GM18505 (cell line): ENCODE measurements at regions not wholly inside any gene's neighbourhood (a gene's known extent, or its start where the extent isn't known, plus 50 kb on each side); places are given as distances from the start of the nearest gene placed in this dataset.
"Not testable (repeated sequence)": the region's sequence is repeated elsewhere in the genome, so short reads cannot be mapped to it uniquely, and the experiment has no call there.

Source experiments
- ATAC-seq: cut with Tn5 transposase; IDR thresholded peaks from one replicate; pipeline ENCODE4 v1.9.1; 2021; ENCODE audit not compliant: unreplicated experiment
- POLR2A ChIP-seq: IDR thresholded peaks from 4 replicates; pipeline ENCODE4 v1.6.1; 2011; ENCODE audit warnings: borderline replicate concordance; ENCODE audit not compliant: insufficient read depth, insufficient read length; ENCODE audit errors: extremely low read depth

DNA sequence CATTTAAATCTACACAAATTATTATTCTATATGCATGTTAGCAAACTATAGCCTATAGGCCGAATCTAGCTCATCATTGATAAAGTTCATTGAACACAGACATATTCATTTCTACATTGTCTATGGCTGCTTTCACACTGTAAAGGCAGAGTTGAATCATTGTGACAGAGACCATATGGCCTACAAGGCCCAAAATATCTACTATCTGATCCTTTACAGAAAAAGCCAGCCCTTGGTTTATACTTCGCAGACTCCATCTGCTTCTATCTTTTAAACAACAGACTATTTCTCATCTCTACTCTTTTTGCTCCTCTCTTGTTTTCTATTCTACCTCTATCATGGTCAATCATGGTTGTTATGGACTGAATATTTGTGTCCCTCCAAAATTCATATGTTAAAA is 190.7 kb downstream of the EXOC5 start:
- ATAC-seq: no peak
- TF ChIP-seq POLR2A: no peak

DNA sequence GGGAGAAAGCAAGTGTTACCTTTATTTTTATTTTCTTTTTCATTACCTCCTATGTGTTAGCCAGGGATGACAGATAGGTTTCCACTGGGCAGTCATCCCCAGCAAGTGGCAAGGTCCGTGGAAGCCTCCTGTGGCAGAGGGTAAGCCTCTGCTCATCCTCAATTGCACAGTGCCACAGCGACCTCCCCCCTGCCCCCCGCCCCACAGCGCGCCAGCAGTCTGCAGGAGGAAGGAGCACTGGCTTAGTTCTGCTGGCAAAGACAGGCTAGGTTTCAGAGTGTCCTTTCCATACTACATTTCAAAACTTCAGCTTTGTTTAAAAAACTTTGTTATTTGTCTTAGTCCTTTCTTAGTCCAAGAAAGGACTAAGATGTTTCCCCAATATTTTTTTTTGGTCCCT is 194.7 kb downstream of the EXOC5 start:
- ATAC-seq: no peak
- TF ChIP-seq POLR2A: no peak

DNA sequence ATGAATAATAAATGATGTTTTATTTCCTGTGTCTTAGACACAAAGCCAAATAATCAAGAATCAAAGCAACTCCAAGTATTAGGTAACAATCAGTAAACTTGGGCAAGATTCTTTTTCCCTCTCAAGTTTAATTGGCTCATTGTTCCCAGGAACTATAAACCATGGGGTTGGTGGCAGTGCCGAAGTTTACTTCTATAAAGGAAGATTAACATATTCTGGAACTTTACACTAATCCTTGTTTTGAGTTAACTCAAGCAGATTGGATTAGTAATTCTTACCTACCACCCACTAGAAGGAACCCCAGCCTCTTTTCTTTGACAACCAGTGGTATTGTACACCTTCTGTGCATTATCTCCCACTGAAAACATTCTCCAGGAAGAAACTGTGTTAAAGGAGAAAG is 197.1 kb downstream of the EXOC5 start:
- TF ChIP-seq POLR2A: no peak
- no peak for ATAC-seq

DNA sequence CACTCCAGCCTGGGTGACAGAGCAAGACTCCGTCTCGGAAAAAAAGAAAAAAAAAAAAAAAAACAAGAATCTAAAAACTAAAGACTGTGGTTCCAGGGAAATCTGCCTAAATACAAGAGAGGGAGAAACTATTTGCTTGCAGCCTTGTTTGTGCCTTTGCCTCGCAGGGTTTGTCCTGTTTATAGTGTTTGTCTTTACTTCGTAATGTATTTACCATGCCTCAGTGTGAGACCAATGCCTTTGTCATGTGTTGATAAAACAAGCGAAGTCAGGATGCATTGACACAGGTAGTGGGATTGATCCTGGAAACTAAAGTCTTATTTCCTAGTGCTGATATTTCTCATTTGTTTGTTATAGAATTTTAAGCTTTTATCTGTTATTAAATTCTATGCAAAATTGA is 199.0 kb downstream of the EXOC5 start:
- TF ChIP-seq POLR2A: no peak
- no peak for ATAC-seq

DNA sequence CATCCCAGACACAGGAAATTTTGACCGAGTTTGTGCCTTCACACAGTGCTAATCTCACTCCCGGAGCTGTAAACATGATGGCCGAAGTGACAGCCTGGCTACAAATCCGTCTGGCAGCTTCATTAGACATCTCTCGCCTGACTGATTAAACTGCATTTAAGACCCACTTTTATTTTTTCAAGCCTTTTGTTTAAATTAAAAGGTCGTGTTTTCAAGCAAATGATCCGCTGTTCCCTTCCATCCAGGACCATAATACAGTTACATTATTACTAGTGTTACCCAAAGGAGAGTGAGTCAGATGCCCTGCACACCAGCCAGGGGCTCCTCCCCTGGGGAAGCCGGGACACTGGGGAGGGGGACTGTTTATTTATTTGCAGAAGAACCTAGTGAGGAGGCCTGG is 200.2 kb downstream of the EXOC5 start:
- no peak for ATAC-seq
- no peak for TF ChIP-seq POLR2A

DNA sequence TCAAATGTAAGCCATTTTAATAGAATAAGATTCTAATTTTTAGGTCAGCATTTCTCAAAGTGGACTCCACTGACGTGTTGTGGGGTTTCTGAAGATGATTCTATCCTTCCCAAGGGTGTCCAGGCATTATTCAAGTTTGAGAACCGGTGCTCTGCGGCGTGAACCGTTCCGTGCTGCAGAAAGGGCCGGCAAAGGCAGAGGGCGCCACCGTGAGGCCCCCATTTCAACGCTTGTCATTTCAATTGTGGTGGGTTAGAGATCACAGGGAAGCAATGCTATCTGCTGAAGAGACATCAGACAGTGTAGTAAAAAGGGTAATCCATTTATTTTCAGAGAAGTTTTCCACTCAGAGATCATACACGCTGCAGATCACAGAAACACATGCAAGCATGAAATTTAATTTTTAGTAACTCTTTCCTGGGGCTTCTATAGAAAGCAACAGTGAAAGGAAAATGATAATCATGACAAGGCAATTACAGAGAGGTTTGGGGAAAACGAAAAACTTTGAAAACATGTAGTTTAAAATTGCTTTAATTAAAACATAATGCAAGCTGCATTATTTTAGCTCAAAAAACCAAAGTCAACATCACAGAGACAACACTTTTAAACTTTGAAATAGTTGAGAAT is 201.7 kb downstream of the EXOC5 start:
- peak; percentile 81 for ATAC-seq
- no peak for TF ChIP-seq POLR2A

DNA sequence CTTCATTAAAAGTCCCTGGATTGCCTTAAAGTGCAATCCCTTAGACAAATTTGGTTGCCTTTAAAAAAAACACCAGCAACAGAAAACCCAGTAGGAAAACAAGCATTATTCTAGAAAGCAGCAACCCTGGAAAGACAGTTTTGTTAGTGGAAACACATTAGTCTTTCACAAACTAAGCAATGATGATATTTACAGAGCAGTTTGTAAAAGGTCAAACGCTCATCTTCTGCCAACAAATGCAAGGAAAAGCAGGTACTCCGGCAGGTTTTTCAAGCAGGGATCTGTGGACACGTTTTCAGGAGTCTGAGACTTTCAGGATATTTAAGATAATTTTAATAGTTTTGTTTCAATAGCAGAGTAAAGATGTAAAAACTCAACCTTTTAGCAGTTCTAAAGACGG is 202.2 kb downstream of the EXOC5 start:
- no peak for TF ChIP-seq POLR2A
- no peak for ATAC-seq

DNA sequence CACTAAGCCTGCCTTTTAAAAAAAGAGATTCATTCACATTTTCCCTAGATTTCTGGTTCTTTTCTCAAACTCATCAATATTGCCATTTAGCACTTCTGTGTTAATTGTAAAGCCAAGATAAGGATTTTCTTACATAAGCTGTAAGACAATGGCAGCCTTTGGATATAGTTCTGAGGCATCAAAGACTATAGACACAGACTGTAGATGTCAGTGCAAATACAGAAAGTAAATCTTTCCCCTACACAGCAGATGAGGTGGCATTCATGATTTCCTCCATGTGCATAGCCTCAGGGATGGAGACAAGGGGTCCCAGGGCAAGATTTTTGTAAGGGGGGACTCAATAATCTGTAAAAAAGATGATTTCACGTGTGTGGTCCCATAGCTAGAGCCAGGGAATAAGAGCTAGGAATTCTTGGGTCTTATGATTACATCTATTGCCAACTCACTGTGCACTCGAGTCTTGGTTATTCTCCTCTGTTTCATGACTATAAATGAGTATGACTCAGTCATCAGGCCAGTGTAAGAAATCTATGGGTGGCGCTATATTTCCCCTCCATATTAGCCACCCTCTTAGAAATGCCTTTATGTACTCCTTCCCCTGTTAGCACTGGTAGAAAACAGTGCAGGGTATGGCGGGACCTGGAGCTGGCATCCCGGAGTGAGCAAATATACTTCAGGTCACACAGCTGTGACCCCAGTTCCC is 207.5 kb downstream of the EXOC5 start:
- no peak for TF ChIP-seq POLR2A
- ATAC-seq: no peak

DNA sequence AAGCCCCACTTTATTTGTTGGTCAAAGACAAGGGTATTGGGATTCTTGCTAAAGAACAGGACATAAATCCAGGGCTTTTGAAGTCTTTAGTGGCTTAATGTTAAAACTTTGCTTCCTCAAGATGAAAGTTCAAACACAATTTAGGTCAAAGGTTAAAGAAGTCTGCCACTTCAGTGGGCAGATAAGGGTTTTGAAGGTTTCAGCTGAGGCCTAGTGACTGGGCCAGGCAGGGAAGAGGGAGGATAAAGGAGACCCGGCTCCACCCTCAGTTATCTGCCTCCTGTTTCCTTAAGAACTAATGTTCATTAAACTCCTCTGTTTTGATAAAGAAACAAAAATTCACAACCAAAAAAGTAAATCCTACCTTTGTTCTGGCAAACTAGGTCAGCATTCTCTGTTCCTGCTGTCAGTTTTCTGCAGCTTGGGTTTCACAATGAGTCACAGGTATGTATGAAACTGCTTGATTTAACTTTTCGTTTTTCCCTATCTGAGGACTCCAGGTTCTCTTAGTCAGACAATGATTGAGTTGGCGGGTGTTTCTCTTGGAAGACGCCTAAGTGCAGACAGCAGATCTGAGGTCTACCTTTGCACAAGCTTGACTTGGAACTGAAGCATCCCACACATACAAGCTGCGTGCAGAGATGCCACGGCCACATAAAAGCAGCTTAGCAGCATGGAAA is 208.3 kb downstream of the EXOC5 start:
- no peak for TF ChIP-seq POLR2A
- ATAC-seq: peak; percentile 92

DNA sequence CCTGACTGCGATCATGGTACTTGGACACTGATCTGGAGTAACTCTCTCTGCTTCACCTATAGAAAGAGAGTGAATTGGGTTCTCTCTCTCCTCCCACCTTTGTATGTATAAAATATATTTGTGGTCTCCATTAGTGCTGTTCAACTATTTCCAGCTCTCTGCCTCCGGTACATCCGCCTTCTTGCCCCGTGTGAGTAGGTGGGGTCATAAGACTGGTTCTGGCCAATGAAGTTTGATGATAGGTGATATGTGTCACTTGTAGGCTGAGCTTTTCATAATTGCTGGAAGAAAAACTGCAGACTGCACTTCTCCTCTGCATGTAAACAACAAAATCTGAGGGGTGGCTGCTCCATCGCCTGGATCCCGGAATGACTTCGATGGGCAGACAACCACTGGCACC is 210.4 kb downstream of the EXOC5 start:
- no peak for TF ChIP-seq POLR2A
- no peak for ATAC-seq

DNA sequence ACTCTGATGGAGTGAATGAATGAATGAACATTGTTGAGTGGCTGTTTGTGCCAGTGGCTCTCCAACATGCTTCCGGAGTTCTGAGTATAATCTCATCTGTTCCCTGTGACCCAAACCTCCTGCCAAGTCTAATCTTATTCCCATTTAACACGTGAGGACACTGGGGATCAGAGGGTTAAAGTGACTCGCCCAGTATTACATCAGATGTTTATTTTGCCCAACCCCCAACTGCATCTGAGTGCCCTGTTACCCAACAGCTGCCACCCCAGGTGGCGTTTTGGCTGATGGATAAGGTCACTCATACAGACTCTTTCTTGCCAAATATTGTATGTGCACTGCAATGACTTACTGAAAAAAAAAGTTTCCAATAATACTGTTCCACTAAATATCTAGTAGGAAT is 210.9 kb downstream of the EXOC5 start:
- ATAC-seq: no peak

DNA sequence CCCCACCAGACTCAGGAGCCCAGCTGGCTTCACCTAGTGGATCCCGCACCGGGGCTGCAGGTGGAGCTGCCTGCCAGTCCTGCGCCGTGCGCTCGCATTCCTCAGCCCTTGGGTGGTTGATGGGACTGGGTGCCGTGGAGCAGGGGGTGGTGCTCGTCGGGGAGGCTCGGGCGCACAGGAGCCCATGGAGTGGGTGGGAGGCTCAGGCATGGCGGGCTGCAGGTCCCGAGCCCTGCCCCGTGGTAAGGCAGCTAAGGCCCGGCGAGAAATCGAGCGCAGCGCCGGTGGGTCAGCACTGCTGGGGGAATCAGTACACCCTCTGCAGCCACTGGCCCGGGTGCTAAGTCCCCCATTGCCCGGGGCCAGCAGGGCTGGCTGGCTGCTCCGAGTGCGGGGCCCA is 212.2 kb downstream of the EXOC5 start:
- ATAC-seq: not testable (repeated sequence)

More for the DNA sequence above, 210.9 kb downstream of the EXOC5 start:
- TF ChIP-seq POLR2A: no peak

DNA sequence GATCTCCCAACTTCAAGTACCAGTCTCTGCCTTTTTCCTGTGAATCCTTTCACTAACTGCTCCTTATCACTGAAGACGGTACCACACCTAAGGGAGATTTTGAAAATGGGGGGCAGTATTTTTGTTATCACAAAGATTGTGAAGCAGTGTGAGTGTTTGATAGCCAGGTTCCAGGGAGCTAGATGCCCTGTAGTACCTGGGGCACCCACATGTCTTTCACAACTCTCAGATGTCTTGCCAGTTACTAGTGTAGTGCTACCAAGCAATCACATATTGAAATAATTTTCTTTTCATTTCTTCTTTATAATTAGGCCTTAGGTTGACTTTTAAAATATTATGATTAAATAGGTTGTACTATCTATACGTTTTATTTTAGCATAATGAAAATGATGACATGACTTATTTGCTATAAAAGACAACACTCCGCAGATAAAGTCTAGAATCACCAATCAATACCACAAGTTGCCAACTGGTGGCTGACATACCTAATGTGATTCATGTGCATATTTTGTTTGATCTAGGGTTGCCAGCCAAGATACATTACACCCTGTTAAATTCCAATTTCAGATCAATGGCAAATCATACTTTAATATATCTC is 215.9 kb downstream of the EXOC5 start:
- ATAC-seq: no peak
- TF ChIP-seq POLR2A: no peak

DNA sequence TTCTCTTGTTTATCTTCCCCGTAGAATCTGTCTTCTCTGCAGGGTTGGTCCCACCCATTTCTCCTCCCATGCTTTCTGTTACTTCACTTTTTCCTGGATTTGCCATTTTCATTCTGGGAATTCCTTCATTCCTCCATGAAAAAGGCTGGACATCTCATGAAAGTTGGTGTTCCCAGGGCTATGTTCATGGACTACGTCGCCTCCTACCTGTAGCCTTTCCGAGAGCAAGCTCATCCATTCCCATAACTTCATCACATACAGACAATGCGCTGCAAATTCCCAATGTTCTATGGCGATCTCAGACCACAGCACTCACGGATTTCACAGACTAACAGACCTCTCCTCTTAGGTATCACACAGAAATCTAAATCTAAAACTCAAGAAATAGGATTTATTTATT is 217.1 kb downstream of the EXOC5 start:
- no peak for ATAC-seq
- no peak for TF ChIP-seq POLR2A
